ENCODE measurements at regions not wholly inside any gene's neighbourhood (a gene's known extent, or its start where the extent isn't known, plus 50 kb on each side); places are given as distances from the start of the nearest gene placed in this dataset.

- H3K4me3 ChIP-seq (replicated peaks in 1 of 2; ENCODE audit: low read depth in 2 of 2, low read length in 2 of 2), result no peak overlapping the region
- DNase-seq (ENCODE audit: low read depth in 2 of 2), result no peak
- no peak for TF ChIP-seq CTCF (IDR thresholded peaks at IDR 0.05; ENCODE audit: low read depth, low read length)
These were observed 57.0 kb upstream of the ABCA1 start for GRCh38 chr9:104984948-104985347.

DNA sequence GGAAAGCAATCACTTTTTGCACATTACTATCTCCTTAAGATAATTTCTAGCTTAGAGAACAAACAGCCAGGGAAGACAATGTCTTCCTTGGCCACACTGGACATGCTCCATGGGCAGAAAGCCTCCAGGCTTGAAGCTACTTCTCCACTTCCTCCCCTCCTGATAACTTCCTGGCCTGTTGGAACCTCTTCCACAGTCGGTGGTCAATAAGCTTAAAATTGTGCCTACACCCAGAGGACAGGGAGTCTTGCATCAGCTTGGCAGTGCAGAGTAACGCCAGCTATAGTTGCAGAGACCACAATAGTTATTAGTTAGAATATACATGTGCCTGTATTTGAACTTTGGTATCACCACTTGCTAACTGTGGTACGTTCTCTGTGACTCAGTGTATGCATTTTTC, 58.1 kb upstream of the ABCA1 start:
- no peak overlapping the region for H3K4me3 ChIP-seq (replicated peaks in 1 of 2; ENCODE audit: low read depth in 2 of 2, low read length in 2 of 2)
- no peak for TF ChIP-seq CTCF (IDR thresholded peaks at IDR 0.05; ENCODE audit: low read depth, low read length)
- no peak for DNase-seq (ENCODE audit: low read depth in 2 of 2)

DNA sequence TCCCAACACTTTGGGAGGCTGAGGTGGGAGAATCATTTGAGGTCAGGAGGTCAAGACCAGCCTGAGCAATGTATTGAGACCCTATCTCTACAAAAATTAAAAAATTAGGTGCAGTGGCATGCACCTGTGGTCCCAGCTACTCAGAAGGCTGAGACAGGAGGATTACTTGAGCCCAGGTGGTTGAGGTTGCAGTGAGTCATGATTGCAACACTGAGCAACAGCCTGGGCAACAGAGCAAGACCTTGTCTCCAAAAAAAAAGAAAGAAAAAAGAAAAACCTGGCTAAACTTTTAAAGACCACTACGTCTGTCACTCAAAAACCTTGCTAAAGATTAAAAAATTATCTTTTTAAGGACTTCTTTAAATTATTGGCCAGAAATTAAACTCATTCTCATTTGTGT, 59.8 kb upstream of the ABCA1 start:
- H3K4me3 ChIP-seq (replicated peaks in 1 of 2; ENCODE audit: low read depth in 2 of 2, low read length in 2 of 2), result no peak overlapping the region
- no peak for TF ChIP-seq CTCF (IDR thresholded peaks at IDR 0.05; ENCODE audit: low read depth, low read length)
- peak in 1 of 2 donors; percentile 38 for DNase-seq (ENCODE audit: low read depth in 2 of 2)

DNA sequence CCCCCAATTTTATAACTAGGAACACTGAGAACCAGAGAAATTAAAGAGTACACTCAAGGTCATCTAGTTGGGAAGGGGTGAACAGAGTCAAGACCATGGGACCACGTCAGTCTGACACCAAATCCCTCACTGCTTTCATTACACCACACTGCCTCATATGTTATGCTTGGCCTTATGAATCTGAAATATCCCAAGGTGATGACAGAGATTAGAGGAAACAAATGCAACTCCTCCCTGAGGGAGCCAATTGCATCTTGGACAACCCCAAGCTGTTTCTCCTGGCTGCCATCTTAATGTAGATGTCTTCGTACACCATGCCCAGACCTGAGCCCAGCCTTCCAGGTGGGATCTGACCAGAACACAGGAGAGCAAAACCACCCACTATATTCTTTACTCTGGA, 60.6 kb upstream of the ABCA1 start:
- no peak overlapping the region for H3K4me3 ChIP-seq (replicated peaks in 1 of 2; ENCODE audit: low read depth in 2 of 2, low read length in 2 of 2)
- peak; percentile 24 to 47 for DNase-seq (ENCODE audit: low read depth in 2 of 2)
- TF ChIP-seq CTCF (IDR thresholded peaks at IDR 0.05; ENCODE audit: low read depth, low read length), result no peak

DNA sequence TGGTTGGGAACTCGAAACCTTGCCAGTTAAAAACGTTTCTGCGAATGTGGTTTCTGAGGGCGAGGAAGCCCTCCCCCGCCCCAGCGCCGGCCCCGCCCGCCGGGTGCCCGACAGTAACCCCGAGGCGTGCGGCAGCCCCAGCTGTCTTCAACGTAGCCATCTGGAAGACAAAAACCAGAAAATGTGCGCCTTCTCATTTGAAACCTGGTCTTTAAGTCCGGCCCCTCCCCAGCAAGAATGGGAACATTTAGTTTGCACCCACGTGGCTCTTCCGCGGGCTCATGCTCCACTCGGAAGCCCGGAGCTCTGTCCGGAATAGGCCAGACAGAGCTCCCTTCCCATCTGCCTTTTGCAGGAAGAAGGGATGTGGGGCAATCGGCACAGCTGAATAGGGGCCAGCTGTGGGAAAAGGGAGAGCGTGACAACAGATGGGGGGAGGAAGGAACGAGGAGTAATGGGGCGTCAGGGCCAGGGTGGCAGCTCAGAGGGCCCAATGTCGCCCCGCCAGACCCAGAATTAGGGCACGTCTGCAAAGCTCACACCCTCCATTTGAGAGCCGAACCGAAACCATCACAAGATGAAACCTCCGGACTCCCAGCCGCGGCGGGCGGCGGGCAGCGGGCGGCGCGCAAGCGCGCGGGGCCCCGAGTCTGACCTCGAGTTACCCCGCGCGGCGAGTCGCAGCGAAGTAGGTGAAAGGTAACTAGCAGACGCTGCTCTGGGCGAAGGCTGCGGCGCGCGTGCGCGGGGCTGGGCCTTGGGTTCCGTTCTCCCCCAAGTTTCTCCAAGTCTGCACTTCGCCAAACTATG, 63.4 kb upstream of the ABCA1 start:
- DNase-seq (ENCODE audit: low read depth in 2 of 2), result peak; percentile 85 to 92

DNA sequence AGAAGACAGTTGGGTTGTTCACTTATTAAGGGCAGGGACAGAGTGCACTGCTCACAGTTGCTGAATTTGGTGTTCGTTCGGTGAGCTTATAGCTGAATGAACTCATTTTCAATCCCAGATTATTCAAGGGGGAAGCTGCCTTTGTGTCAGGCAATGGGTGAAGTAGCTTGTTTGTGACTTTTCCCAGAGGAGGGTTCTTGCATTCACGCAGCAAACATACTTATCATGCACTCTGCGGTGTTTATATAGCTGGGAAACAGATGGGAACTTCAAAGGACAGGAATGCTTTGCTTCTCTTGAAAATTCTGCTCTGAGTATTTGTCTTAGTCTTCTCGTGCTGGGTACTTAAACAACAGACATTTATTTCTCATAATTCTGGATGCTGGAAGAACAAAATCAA, 64.7 kb upstream of the ABCA1 start:
- no peak overlapping the region for H3K4me3 ChIP-seq (replicated peaks in 1 of 2; ENCODE audit: low read depth in 2 of 2, low read length in 2 of 2)
- TF ChIP-seq CTCF (IDR thresholded peaks at IDR 0.05; ENCODE audit: low read depth, low read length), result no peak

More for the DNA sequence above, 63.4 kb upstream of the ABCA1 start:
- TF ChIP-seq CTCF (IDR thresholded peaks at IDR 0.05; ENCODE audit: low read depth, low read length), result no peak
- H3K4me3 ChIP-seq (replicated peaks in 1 of 2; ENCODE audit: low read depth in 2 of 2, low read length in 2 of 2), result peak overlapping the region; percentile 65 to 67

More for the DNA sequence above, 64.7 kb upstream of the ABCA1 start:
- DNase-seq (ENCODE audit: low read depth in 2 of 2), result peak; percentile 48 to 64
